ENCODE measurements at regions not wholly inside any gene's neighbourhood (a gene's known extent, or its start where the extent isn't known, plus 50 kb on each side); places are given as distances from the start of the nearest gene placed in this dataset.
"Not testable (repeated sequence)": the region's sequence is repeated elsewhere in the genome, so short reads cannot be mapped to it uniquely, and the experiment has no call there.

- no peak for TF ChIP-seq POLR2A (IDR thresholded peaks at IDR 0.05)
- no peak for TF ChIP-seq CTCF (IDR thresholded peaks at IDR 0.05)
- H3K27me3 ChIP-seq = no peaks in the 10 kb centered on the region
- no peak overlapping the region for H3K4me3 ChIP-seq
- 66% methylated on average over 6 of the region's 6 CpGs for WGBS (ENCODE audit: insufficient coverage, low coverage, low lambda C conversion rate, missing lambda C conversion rate)
- DNase-seq (no peak), ATAC-seq (no peak)
- H3K9me3 ChIP-seq = no peaks in the 10 kb centered on the region
- intact Hi-C loops (cut with DNase I) = no loop called here
- H3K4me1 ChIP-seq = no peaks in the 10 kb centered on the region
- no peak overlapping the region for H3K27ac ChIP-seq
- no peaks in the 10 kb centered on the region for H3K36me3 ChIP-seq
These were observed 60.2 kb downstream of the LSMEM1 start for GRCh38 chr7:112540839-112541577.

- H3K4me1 ChIP-seq = no peaks in the 10 kb centered on the region
- H3K27me3 ChIP-seq = peaks cover 0 to 9% of the 10 kb centered on the region in 2 donors
- no peaks in the 10 kb centered on the region for H3K36me3 ChIP-seq
- ATAC-seq (no peak), DNase-seq (no peak)
- TF ChIP-seq POLR2A (IDR thresholded peaks at IDR 0.05) (no peak), CTCF (IDR thresholded peaks at IDR 0.05) (no peak)
- intact Hi-C loops (cut with DNase I) = no loop called here
- H3K9me3 ChIP-seq = no peaks in the 10 kb centered on the region
- no peak overlapping the region for H3K27ac ChIP-seq
- no peak overlapping the region for H3K4me3 ChIP-seq
- 85% methylated on average over 7 of the region's 25 CpGs for WGBS (ENCODE audit: insufficient coverage, low coverage, low lambda C conversion rate, missing lambda C conversion rate)
These were observed 66.1 kb downstream of the LSMEM1 start for GRCh38 chr7:112546723-112547513.

- Histone ChIP-seq H3K4me1 (no peaks in the 10 kb centered on the region), H3K27me3 (peaks cover 0 to 9% of the 10 kb centered on the region in 2 donors), H3K27ac (no peak overlapping the region), H3K9me3 (no peaks in the 10 kb centered on the region), H3K36me3 (no peaks in the 10 kb centered on the region), H3K4me3 (no peak overlapping the region)
- 49% methylated on average over 2 of the region's 2 CpGs for WGBS (ENCODE audit: insufficient coverage, low coverage, low lambda C conversion rate, missing lambda C conversion rate)
- ATAC-seq (no peak), DNase-seq (no peak)
- TF ChIP-seq CTCF (IDR thresholded peaks at IDR 0.05) (no peak), POLR2A (IDR thresholded peaks at IDR 0.05) (no peak)
- intact Hi-C loops (cut with DNase I) = no loop called here
These were observed 67.1 kb downstream of the LSMEM1 start for GRCh38 chr7:112547916-112548315.

- 3% methylated on average over 2 of the region's 2 CpGs for WGBS (ENCODE audit: insufficient coverage, low coverage, low lambda C conversion rate, missing lambda C conversion rate)
- no peak for DNase-seq
- ATAC-seq = peak; percentile 83 to 89 (median 88)
- intact Hi-C loops (cut with DNase I) = no loop called here
- no peaks in the 10 kb centered on the region for H3K36me3 ChIP-seq
- H3K27ac ChIP-seq = no peak overlapping the region
- H3K4me3 ChIP-seq = no peak overlapping the region
- TF ChIP-seq CTCF (IDR thresholded peaks at IDR 0.05) = peak; percentile 92 to 96 (median 94)
- no peak for TF ChIP-seq POLR2A (IDR thresholded peaks at IDR 0.05)
- no peaks in the 10 kb centered on the region for H3K9me3 ChIP-seq
- no peaks in the 10 kb centered on the region for H3K4me1 ChIP-seq
- H3K27me3 ChIP-seq = peaks cover 0 to 9% of the 10 kb centered on the region in 2 donors
These were observed 69.8 kb downstream of the LSMEM1 start for GRCh38 chr7:112550468-112551060.

- H3K4me1 ChIP-seq; H3K9me3 ChIP-seq; DNase-seq; H3K27me3 ChIP-seq; H3K36me3 ChIP-seq; H3K27ac ChIP-seq; H3K4me3 ChIP-seq; intact Hi-C loops (cut with DNase I); ATAC-seq: not testable (repeated sequence)
- WGBS (ENCODE audit: insufficient coverage, low coverage, low lambda C conversion rate, missing lambda C conversion rate) = no CpG with 5 or more reads among the region's 30 CpGs
These were observed 70.7 kb downstream of the LSMEM1 start for GRCh38 chr7:112551521-112551920.

Data from right lobe of liver (tissue), 6 donors.